ENCODE measurements at regions not wholly inside any gene's neighbourhood (a gene's known extent, or its start where the extent isn't known, plus 50 kb on each side); places are given as distances from the start of the nearest gene placed in this dataset.

GRCh38 chr2:181285116-181285515, 172.1 kb upstream of the ITGA4 start:
- no peak overlapping the region for H2BK20ac ChIP-seq (ENCODE audit: low read depth, low read length)
- no peaks in the 10 kb centered on the region for H3K36me3 ChIP-seq (ENCODE audit: control insufficient read depth, insufficient read depth, low read length)
- ChIA-PET CTCF (no interaction called here), POLR2A (ENCODE audit: unreplicated experiment) (no interaction called here)
- no peak overlapping the region for H3K23ac ChIP-seq (ENCODE audit: low read depth, low read length)
- intact Hi-C loops (cut with micrococcal nuclease), result no loop called here
- no peak overlapping the region for H2AK9ac ChIP-seq (replicated peaks; ENCODE audit: low read depth, low read length, poor library complexity)
- no peak overlapping the region for H3K4ac ChIP-seq (ENCODE audit: low read depth, low read length)
- no peak overlapping the region for H4K8ac ChIP-seq (ENCODE audit: low read depth in 2 of 2, low read length in 2 of 2)
- no peak overlapping the region for H2BK15ac ChIP-seq (ENCODE audit: low read depth, low read length)
- H3K79me1 ChIP-seq (ENCODE audit: low read depth in 1 of 2, low read length in 2 of 2), result no peaks in the 10 kb centered on the region
- H3K9me3 ChIP-seq (ENCODE audit: control insufficient read depth, insufficient read depth, low read length), result no peaks in the 10 kb centered on the region
- no peak for DNase-seq
- no peaks in the 10 kb centered on the region for H3K27me3 ChIP-seq (ENCODE audit: control insufficient read depth, insufficient read depth, low read length)
- no peak overlapping the region for H3K14ac ChIP-seq (replicated peaks; ENCODE audit: low read depth, low read length)
- no peak overlapping the region for H3K27ac ChIP-seq (ENCODE audit: insufficient read depth, low read length)
- ATAC-seq (ENCODE audit: low read depth), result no peak
- no peaks in the 10 kb centered on the region for H3K9me1 ChIP-seq (ENCODE audit: insufficient read depth, low read length)
- no peak overlapping the region for H2BK120ac ChIP-seq (ENCODE audit: low read depth, low read length)
- H3K4me2 ChIP-seq (ENCODE audit: low read depth, low read length), result no peak overlapping the region
- WGBS, 2 experiments (ENCODE audit: extremely low coverage in 2 of 2, insufficient read length in 1 of 2), result no CpG with 5 or more reads among the region's 3 CpGs
- no peak overlapping the region for H3K9ac ChIP-seq (ENCODE audit: low read depth, low read length)
- no TSS peak for BruUV-seq (replicated peaks)
- no peak overlapping the region for H2AFZ ChIP-seq (replicated peaks; ENCODE audit: low read length, poor library complexity)
- no peak overlapping the region for H4K91ac ChIP-seq (ENCODE audit: insufficient read depth, low read depth, low read length)
- H3K56ac ChIP-seq (ENCODE audit: extremely low read depth, insufficient read depth, low read length), result no peak overlapping the region
- in situ Hi-C loops (cut with MboI; ENCODE audit: low sequenced_read_pairs), result no loop called here
- dilution Hi-C loops (cut with HindIII; ENCODE audit: low sequenced_read_pairs, unreplicated experiment), result no loop called here
- TF ChIP-seq NFE2L2 (IDR thresholded peaks at IDR 0.05; ENCODE audit: low read depth, low read length) (no peak), FOS (IDR thresholded peaks at IDR 0.05; ENCODE audit: low read depth, low read length) (no peak), USF2 (IDR thresholded peaks at IDR 0.05; ENCODE audit: low read depth, low read length) (no peak), BHLHE40 (IDR thresholded peaks at IDR 0.05; ENCODE audit: low read depth, low read length) (no peak), MAZ (IDR thresholded peaks at IDR 0.05; ENCODE audit: borderline replicate concordance, low read depth, low read length) (no peak), RCOR1 (IDR thresholded peaks at IDR 0.05; ENCODE audit: insufficient replicate concordance, low read length) (no peak), MAFK (IDR thresholded peaks at IDR 0.05; ENCODE audit: low read depth, low read length) (no peak), POLR2A (IDR thresholded peaks at IDR 0.05; ENCODE audit: low read depth, low read length) (no peak), ELK1 (IDR thresholded peaks at IDR 0.05; ENCODE audit: borderline replicate concordance, low read depth, low read length) (no peak), RAD21 (IDR thresholded peaks at IDR 0.05; ENCODE audit: low read length) (no peak), SMC3 (IDR thresholded peaks at IDR 0.05; ENCODE audit: low read depth, low read length) (no peak), CHD1 (IDR thresholded peaks at IDR 0.05; ENCODE audit: low read depth, low read length) (no peak), CEBPB (IDR thresholded peaks at IDR 0.05; ENCODE audit: low read depth, low read length) (no peak), CTCF (conservative IDR thresholded peaks at IDR 0.05; ENCODE audit: low read depth, low read length) (no peak), RFX5 (IDR thresholded peaks at IDR 0.05; ENCODE audit: low read depth, low read length) (no peak)
- no peak overlapping the region for H4K5ac ChIP-seq (ENCODE audit: low read depth, low read length)
- H3K18ac ChIP-seq (ENCODE audit: low read depth, low read length), result no peak overlapping the region
- H2AK5ac ChIP-seq (ENCODE audit: low read depth, low read length), result no peak overlapping the region
- no peaks in the 10 kb centered on the region for H3K4me1 ChIP-seq (ENCODE audit: control insufficient read depth, insufficient read depth, low read length)
- no peak overlapping the region for H3K4me3 ChIP-seq (ENCODE audit: insufficient read depth, low read depth, low read length)
- H4K20me1 ChIP-seq (ENCODE audit: insufficient read depth, low read length), result no peaks in the 10 kb centered on the region
- H2BK5ac ChIP-seq (ENCODE audit: low read depth, low read length, poor library complexity, severe bottlenecking), result no peak overlapping the region
